ENCODE measurements at regions not wholly inside any gene's neighbourhood (a gene's known extent, or its start where the extent isn't known, plus 50 kb on each side); places are given as distances from the start of the nearest gene placed in this dataset.
A peak's percentile ranks its signal among the peaks of the same experiment; 100 is the strongest.

GRCh38 chr4:23648854-23649596 is 240.8 kb downstream of the PPARGC1A start:
- Histone ChIP-seq H3K27me3 (ENCODE audit: control insufficient read depth, insufficient read depth, low read length) (no peaks in the 10 kb centered on the region), H3K79me2 (no peaks in the 10 kb centered on the region), H3K9ac (no peak overlapping the region), H3K4me1 (no peaks in the 10 kb centered on the region), H3K4me2 (ENCODE audit: low read length) (no peak overlapping the region), H3K36me3 (ENCODE audit: control insufficient read depth, insufficient read depth, low read length) (no peaks in the 10 kb centered on the region), H3K27ac (no peak overlapping the region), H3K4me3 (ENCODE audit: low read depth, low read length) (no peak overlapping the region), H3K9me3 (ENCODE audit: control insufficient read depth, low read length) (no peaks in the 10 kb centered on the region), H2AFZ (no peak overlapping the region)
- no peak for TF ChIP-seq CTCF (IDR thresholded peaks at IDR 0.05)

GRCh38 chr4:23635468-23635867 is 254.4 kb downstream of the PPARGC1A start:
- no peak overlapping the region for H3K4me2 ChIP-seq (ENCODE audit: low read length)
- H2AFZ ChIP-seq: no peak overlapping the region
- no peaks in the 10 kb centered on the region for H3K36me3 ChIP-seq (ENCODE audit: control insufficient read depth, insufficient read depth, low read length)
- H3K27ac ChIP-seq: no peak overlapping the region
- H3K79me2 ChIP-seq: no peaks in the 10 kb centered on the region
- H3K27me3 ChIP-seq (ENCODE audit: control insufficient read depth, insufficient read depth, low read length): no peaks in the 10 kb centered on the region
- no peak overlapping the region for H3K9ac ChIP-seq
- TF ChIP-seq CTCF (IDR thresholded peaks at IDR 0.05): no peak
- H3K4me3 ChIP-seq (ENCODE audit: low read depth, low read length): no peak overlapping the region
- no peaks in the 10 kb centered on the region for H3K9me3 ChIP-seq (ENCODE audit: control insufficient read depth, low read length)
- no peaks in the 10 kb centered on the region for H3K4me1 ChIP-seq

- Histone ChIP-seq H3K4me2 (ENCODE audit: low read length) (no peak overlapping the region), H3K9ac (no peak overlapping the region), H3K27me3 (ENCODE audit: control insufficient read depth, insufficient read depth, low read length) (no peaks in the 10 kb centered on the region), H3K79me2 (no peaks in the 10 kb centered on the region), H3K27ac (no peak overlapping the region), H3K9me3 (ENCODE audit: control insufficient read depth, low read length) (no peaks in the 10 kb centered on the region), H2AFZ (peak overlapping the region; percentile 8), H3K36me3 (ENCODE audit: control insufficient read depth, insufficient read depth, low read length) (no peaks in the 10 kb centered on the region), H3K4me1 (no peaks in the 10 kb centered on the region), H3K4me3 (ENCODE audit: low read depth, low read length) (no peak overlapping the region)
- TF ChIP-seq CTCF (IDR thresholded peaks at IDR 0.05): no peak
These were observed 258.4 kb downstream of the PPARGC1A start for GRCh38 chr4:23631255-23631950.

GRCh38 chr4:23630110-23630509 is 259.7 kb downstream of the PPARGC1A start:
- no peaks in the 10 kb centered on the region for H3K36me3 ChIP-seq (ENCODE audit: control insufficient read depth, insufficient read depth, low read length)
- H3K4me1 ChIP-seq: no peaks in the 10 kb centered on the region
- H3K79me2 ChIP-seq: no peaks in the 10 kb centered on the region
- no peak overlapping the region for H3K9ac ChIP-seq
- H3K4me3 ChIP-seq (ENCODE audit: low read depth, low read length): no peak overlapping the region
- H3K27ac ChIP-seq: no peak overlapping the region
- H3K4me2 ChIP-seq (ENCODE audit: low read length): no peak overlapping the region
- no peak for TF ChIP-seq CTCF (IDR thresholded peaks at IDR 0.05)
- H2AFZ ChIP-seq: no peak overlapping the region
- H3K27me3 ChIP-seq (ENCODE audit: control insufficient read depth, insufficient read depth, low read length): no peaks in the 10 kb centered on the region
- no peaks in the 10 kb centered on the region for H3K9me3 ChIP-seq (ENCODE audit: control insufficient read depth, low read length)
